NCI-H69 (cell line): ENCODE measurements at regions not wholly inside any gene's neighbourhood (a gene's known extent, or its start where the extent isn't known, plus 50 kb on each side); places are given as distances from the start of the nearest gene placed in this dataset.

Source experiments
- DNase-seq: peaks from one replicate; lab custom pipeline; 2025; lab: John Stamatoyannopoulos, UW

GRCh38 chr4:157880761-157881160 is 292.1 kb downstream of the GASK1B start:
- no peak for DNase-seq

- no peak for DNase-seq
Observed at GRCh38 chr4:157854819-157855218, 318.0 kb downstream of the GASK1B start.

- DNase-seq: no peak
Observed at GRCh38 chr4:157840648-157841047, 332.2 kb downstream of the GASK1B start.

GRCh38 chr4:157840034-157840433 is 332.8 kb downstream of the GASK1B start:
- DNase-seq: no peak

GRCh38 chr4:157838366-157838765 is 334.5 kb downstream of the GASK1B start:
- DNase-seq: no peak

- no peak for DNase-seq
Observed at GRCh38 chr4:157837071-157837703, 335.6 kb downstream of the GASK1B start.

GRCh38 chr4:157832596-157832995 is 340.2 kb downstream of the GASK1B start:
- DNase-seq: peak; percentile 32

GRCh38 chr4:157824021-157824420 is 348.8 kb downstream of the GASK1B start:
- no peak for DNase-seq

- no peak for DNase-seq
Observed at GRCh38 chr4:157821814-157822213, 351.0 kb downstream of the GASK1B start.

GRCh38 chr4:157819693-157820464 is 352.9 kb downstream of the GASK1B start:
- DNase-seq: peak; percentile 23

- DNase-seq: peak; percentile 27
Observed at GRCh38 chr4:157818946-157819692, 353.7 kb downstream of the GASK1B start.

- DNase-seq: no peak
Observed at GRCh38 chr4:157810137-157810774, 362.6 kb downstream of the GASK1B start.

- no peak for DNase-seq
Observed at GRCh38 chr4:157808796-157809383, 363.9 kb downstream of the GASK1B start.

GRCh38 chr4:157806184-157806583 is 366.6 kb downstream of the GASK1B start:
- DNase-seq: peak; percentile 42

- peak; percentile 71 for DNase-seq
Observed at GRCh38 chr4:157804986-157805385, 367.8 kb downstream of the GASK1B start.

- peak; percentile 47 for DNase-seq
Observed at GRCh38 chr4:157803845-157804521, 368.8 kb downstream of the GASK1B start.

- no peak for DNase-seq
Observed at GRCh38 chr4:157803421-157803820, 369.4 kb downstream of the GASK1B start.

GRCh38 chr4:157795495-157795894 is 377.3 kb downstream of the GASK1B start:
- DNase-seq: no peak

GRCh38 chr4:157792716-157793115 is 380.1 kb downstream of the GASK1B start:
- no peak for DNase-seq

- DNase-seq: no peak
Observed at GRCh38 chr4:157791236-157791635, 381.6 kb downstream of the GASK1B start.

GRCh38 chr4:157787618-157788017 is 385.2 kb downstream of the GASK1B start:
- DNase-seq: no peak
